ENCODE measurements at regions not wholly inside any gene's neighbourhood (a gene's known extent, or its start where the extent isn't known, plus 50 kb on each side); places are given as distances from the start of the nearest gene placed in this dataset.

GRCh38 chr5:87069311-87069710 lies 198.4 kb upstream of the RASA1 start:
- no peak for DNase-seq

- DNase-seq: no peak
These were observed 197.6 kb upstream of the RASA1 start for GRCh38 chr5:87069974-87070608.

GRCh38 chr5:87074072-87074471 lies 193.6 kb upstream of the RASA1 start:
- no peak for DNase-seq

GRCh38 chr5:87074934-87075541 lies 192.6 kb upstream of the RASA1 start:
- DNase-seq: peak; percentile 72

- no peak for DNase-seq
These were observed 191.3 kb upstream of the RASA1 start for GRCh38 chr5:87076411-87076810.

GRCh38 chr5:87076931-87077330 lies 190.8 kb upstream of the RASA1 start:
- DNase-seq: peak; percentile 18

GRCh38 chr5:87079219-87079618 lies 188.5 kb upstream of the RASA1 start:
- no peak for DNase-seq

- no peak for DNase-seq
These were observed 186.7 kb upstream of the RASA1 start for GRCh38 chr5:87081016-87081415.

- peak; percentile 43 for DNase-seq
These were observed 185.9 kb upstream of the RASA1 start for GRCh38 chr5:87081511-87082372.

- DNase-seq: no peak
These were observed 173.3 kb upstream of the RASA1 start for GRCh38 chr5:87094347-87094746.

- DNase-seq: no peak
These were observed 172.8 kb upstream of the RASA1 start for GRCh38 chr5:87094833-87095232.

- DNase-seq: no peak
These were observed 171.9 kb upstream of the RASA1 start for GRCh38 chr5:87095787-87096186.

- no peak for DNase-seq
These were observed 170.0 kb upstream of the RASA1 start for GRCh38 chr5:87097664-87098063.

- DNase-seq: no peak
These were observed 168.3 kb upstream of the RASA1 start for GRCh38 chr5:87099291-87099839.

- DNase-seq: no peak
These were observed 167.7 kb upstream of the RASA1 start for GRCh38 chr5:87099968-87100367.

GRCh38 chr5:87101321-87101720 lies 166.4 kb upstream of the RASA1 start:
- DNase-seq: no peak

- no peak for DNase-seq
These were observed 164.8 kb upstream of the RASA1 start for GRCh38 chr5:87102841-87103240.

GRCh38 chr5:87103616-87104287 lies 163.9 kb upstream of the RASA1 start:
- peak; percentile 17 for DNase-seq

GRCh38 chr5:87105577-87105976 lies 162.1 kb upstream of the RASA1 start:
- no peak for DNase-seq

- DNase-seq: no peak
These were observed 157.9 kb upstream of the RASA1 start for GRCh38 chr5:87109746-87110145.

GRCh38 chr5:87110721-87111120 lies 157.0 kb upstream of the RASA1 start:
- no peak for DNase-seq

- DNase-seq: no peak
These were observed 153.8 kb upstream of the RASA1 start for GRCh38 chr5:87113861-87114260.

- no peak for DNase-seq
These were observed 153.1 kb upstream of the RASA1 start for GRCh38 chr5:87114631-87115030.
